ENCODE measurements at regions not wholly inside any gene's neighbourhood (a gene's known extent, or its start where the extent isn't known, plus 50 kb on each side); places are given as distances from the start of the nearest gene placed in this dataset.
"Not testable (repeated sequence)": the region's sequence is repeated elsewhere in the genome, so short reads cannot be mapped to it uniquely, and the experiment has no call there.

DNA sequence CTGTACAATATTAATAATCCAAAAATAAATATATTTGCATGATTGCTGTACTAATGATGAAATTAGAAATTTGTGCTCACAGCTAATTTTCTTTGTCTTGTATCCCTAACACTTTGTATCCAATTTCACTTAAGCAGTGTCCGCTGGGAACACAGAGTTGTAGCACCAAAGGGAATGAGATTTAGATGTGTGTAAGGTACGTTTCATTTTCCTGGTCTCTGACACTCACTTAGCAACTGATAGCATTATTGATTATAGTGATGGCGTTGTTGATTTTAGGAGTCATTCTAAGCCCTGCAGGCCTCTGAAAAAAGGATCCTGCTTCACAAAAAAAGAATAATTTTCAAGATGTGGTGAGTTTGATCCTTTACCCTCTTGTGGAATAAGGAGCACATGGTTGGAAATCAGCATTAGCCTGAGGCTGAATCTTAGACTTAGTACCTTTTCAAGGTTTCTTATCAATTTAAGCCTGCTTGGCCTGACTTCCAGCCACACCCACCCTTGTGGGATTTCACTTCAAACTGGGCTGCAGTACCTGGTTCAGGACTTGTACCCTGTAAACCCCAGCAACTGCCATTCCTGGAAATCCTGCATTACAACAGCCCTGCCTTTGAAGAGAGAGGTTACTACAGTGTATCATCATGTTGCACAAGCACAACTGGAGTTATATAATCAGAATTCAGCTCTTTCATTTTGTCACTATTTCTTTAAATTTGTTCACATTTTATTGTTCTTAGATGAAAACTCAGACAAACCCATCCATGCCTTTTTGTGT lies 116.2 kb downstream of the RND3 start:
- in situ Hi-C loops (cut with HindIII; ENCODE audit: low sequenced_read_pairs) = no loop called here

DNA sequence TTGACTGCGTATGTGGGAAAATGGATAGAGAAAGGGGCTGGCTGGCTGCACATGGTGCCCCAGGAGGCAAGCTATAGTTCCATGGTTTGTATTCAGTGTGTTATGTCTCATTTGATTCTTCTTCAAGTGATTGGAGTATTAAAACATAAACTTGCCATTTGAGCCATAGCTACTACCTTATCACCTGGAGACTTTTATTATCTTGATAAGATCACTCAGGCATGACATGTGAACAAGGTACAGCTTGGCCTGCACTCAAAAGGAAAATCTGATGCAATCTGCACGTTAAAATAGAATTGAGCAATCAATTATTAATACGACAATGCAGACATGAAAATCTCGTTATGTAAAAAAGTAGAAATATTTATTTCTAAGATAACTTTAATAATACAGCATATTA lies 116.9 kb downstream of the RND3 start:
- in situ Hi-C loops (cut with HindIII; ENCODE audit: low sequenced_read_pairs) = no loop called here

DNA sequence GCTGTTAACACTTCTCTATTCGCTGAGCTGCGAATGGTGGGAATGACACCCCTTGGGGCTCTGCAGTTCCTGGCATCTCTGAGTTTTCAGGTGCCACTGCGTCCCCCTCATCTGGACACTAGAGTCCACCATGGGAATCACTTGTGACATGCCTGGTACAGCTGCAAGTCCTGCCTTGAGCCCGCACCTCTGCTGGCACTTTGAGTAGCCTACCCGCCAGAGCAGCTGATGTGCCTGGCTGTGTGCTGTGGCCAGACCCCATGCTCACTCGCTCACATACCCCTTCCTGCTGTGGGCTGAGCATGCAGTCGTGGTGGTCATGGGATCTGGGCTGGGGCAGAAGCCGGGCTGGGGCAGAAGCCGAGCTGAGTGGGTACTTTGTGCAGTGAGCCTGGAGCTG lies 117.6 kb downstream of the RND3 start:
- in situ Hi-C loops (cut with HindIII; ENCODE audit: low sequenced_read_pairs) = no loop called here

DNA sequence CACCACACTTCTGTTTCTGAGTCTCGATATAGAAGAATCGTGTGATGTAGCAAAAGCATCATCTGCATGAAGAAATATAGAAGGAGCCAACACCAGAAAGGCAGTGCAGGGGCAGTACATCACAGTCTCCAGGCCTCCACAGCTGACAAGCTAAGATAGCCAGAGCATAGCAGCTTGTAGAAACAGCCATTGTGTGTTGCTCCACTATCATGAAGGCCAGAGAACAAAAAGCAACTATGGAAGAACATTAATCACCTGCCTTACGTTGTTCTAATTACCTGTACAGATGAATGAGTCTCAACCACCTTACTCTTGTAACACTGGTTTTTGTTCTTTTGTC lies 129.0 kb downstream of the RND3 start:
- in situ Hi-C loops (cut with HindIII; ENCODE audit: low sequenced_read_pairs) = no loop called here

DNA sequence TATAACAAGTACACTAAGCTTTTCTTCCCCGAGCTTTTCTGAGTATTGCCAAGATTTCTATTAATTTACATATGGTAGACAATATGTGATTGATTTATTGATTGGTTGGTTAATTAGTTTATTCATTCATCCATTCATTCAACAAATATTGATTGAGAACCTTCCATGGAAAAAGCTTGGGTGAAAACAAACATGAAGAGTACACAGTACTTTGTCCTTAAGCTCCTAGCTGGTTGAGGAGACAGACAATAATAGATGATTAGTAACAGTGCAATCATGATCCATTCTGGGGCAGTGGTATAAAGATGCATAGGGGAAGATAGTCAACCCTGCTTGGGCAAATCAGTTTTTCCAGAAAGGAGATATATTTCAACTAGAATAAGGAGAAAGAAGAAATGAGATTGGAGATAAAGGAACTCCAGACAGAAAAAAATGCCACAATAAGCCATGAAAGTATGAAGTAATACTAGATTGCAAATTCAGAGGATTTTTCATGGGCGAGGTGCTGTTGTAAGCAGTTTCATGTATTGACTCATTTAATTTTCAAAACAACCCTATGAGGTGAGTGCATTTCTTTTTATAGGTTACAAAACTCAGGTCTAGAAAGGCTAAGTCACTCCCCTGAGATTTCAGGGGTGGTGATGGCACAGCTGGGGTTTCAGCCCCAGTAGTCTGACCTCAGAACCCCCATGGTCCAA lies 129.5 kb downstream of the RND3 start:
- in situ Hi-C loops (cut with HindIII; ENCODE audit: low sequenced_read_pairs) = no loop called here

DNA sequence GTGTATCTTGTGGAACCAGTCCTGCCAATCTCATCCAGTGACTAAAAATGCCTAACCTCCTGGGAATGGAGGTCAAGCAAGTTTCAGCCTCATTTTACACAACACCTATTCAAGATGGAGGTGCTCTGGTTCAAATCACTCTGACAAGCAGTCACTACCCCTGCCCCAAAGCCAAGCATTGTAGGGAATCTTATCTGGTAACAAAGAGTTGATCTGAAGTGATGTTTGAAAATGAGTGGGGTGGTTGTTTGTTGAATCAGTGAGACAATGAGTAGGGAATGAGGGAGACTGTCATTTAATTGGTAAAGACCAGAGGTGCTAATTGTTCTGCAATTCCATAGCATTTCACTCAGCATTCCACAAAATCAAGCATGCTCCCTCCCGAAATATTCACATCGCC lies 132.0 kb downstream of the RND3 start:
- in situ Hi-C loops (cut with HindIII; ENCODE audit: low sequenced_read_pairs) = no loop called here

DNA sequence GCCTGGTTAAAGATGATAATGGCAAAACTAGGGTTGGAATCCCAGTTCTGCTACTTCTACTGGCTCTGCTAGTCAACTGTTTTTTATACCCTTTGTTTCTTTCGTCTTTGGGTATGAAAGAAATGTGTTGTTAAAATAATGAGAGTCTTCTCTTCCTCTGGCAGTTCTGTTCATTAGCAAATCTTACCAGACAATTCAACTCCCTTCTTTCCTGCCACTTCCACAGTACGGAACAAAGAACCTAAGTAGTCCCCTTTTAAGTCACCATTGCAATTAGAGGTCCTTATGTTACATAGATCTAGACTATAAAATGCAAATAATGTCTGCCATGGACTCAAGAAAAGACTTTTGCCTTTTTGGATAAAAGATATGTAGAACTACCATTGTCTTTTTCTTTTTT lies 134.1 kb downstream of the RND3 start:
- in situ Hi-C loops (cut with HindIII; ENCODE audit: low sequenced_read_pairs) = no loop called here

DNA sequence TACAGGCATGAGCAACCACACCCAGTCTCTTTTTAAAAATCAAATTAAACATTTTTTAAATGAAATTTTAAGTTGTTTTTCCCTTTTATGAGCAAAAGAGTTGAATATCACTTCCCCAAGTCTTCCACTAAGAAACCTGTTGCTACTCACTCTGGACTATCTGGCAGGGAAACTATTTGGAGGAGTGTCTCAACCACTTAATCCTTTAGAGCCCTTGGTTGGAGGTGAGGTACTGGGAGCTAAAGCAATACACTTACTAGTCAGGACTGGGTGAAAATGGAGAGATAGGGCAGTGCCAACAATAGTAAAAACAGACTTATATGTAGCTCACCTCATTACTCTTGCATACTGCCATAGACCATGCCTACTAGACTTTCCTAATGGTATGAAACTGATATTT lies 135.5 kb downstream of the RND3 start:
- in situ Hi-C loops (cut with HindIII; ENCODE audit: low sequenced_read_pairs) = no loop called here

DNA sequence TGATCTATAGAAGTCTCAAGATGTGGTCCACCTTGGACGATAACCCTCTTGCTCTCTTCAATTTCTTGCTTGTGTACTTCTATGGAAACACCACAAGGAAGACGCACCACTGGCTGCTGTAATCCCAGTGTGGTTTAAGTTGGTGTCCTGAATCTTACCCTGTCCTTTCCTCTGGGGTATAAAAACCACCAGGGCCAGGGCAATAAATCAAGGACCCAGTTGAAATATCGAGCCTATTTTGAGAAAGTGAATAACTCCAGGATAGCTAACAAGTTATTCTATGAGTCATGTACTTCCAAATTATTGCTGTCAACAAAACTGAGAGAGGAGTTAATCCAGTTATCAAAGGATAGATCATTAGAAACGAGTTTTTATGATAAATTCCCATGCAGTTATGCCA lies 137.0 kb downstream of the RND3 start:
- in situ Hi-C loops (cut with HindIII; ENCODE audit: low sequenced_read_pairs) = no loop called here

DNA sequence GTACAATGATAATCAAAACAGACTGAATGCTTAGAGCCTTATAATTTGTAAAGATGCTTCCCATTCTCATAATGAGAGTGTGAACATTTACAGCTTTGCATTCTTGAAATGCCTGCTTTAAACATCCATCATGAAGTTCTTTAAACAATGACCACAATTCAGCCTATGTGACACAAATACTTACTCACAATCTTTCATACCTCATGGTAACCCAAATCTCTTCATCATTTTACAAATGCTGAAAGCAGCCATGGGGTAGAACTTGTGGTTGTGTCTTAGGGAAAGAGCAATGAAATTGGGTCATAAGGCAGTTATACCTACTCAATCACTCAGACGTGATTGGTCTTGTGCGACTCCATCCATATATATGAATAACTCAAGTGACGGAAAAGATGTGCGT lies 140.7 kb downstream of the RND3 start:
- in situ Hi-C loops (cut with HindIII; ENCODE audit: low sequenced_read_pairs) = no loop called here

DNA sequence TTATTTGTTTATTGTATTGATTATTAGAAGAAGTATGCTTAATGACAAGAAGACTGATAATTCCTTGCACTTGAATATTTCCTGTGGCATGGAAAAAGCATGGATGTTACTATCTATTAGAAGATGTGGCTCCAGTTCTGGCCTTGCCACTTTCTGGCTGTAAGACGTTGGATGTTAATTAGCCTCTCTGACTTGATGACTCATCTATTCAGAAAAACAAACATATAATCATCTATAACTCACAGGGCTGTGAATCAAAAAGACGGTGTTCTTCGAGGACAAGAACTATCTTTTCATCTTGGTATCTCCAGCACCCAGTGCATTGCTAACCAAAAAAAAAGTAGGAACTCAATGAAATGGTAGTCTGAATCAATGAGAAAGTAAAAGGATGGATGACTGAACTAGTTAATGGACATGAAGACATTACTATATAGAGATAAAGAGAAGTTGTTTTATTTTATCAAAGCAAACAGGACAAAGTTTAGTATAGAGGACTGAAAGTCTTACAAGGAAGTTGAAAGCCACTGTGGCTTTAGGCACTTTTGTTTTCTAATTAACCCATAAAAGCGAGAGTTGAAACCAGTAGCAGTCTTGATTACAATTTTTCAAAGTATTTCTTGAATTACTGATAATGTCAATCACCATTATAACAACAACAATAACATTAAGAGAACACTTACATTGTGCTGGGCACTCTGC lies 145.3 kb downstream of the RND3 start:
- in situ Hi-C loops (cut with HindIII; ENCODE audit: low sequenced_read_pairs) = no loop called here

DNA sequence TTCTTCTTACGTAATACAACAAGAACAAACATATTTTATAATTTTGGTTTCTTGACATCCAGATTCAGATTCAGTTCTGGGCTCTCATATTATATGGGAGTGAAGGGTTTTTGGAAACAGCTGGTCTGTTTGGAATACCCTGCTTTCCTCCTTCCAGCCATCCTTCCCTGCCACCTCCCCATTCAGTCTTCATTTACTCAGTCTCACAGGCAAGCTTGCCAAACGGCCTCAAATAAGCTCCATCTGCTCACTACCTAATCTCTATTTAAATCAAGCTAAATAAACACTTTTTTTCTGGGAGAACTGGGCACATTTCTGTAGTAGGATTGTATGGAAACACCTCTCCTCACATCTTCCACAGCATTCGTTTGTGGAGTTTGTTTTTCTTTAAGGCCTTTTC lies 147.5 kb downstream of the RND3 start:
- in situ Hi-C loops (cut with HindIII; ENCODE audit: low sequenced_read_pairs) = no loop called here

DNA sequence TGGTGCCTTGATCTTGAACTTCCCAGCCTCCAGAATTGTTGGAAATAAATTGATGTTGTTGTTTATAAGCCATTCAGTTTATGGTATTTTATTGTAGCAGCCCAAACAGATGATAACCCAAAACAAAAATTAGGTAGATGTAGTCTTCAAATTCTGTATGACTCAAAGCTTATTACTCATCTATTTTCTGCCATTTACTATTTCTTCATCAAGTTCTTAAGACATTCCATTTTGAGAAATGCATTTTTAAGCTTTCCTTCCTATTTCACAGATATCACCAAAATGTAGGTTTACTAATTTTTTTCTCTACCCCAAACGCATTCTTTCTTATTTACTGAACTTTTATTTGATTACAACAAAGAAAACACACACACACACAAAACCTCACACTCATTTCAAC lies 148.2 kb downstream of the RND3 start:
- in situ Hi-C loops (cut with HindIII; ENCODE audit: low sequenced_read_pairs) = no loop called here

DNA sequence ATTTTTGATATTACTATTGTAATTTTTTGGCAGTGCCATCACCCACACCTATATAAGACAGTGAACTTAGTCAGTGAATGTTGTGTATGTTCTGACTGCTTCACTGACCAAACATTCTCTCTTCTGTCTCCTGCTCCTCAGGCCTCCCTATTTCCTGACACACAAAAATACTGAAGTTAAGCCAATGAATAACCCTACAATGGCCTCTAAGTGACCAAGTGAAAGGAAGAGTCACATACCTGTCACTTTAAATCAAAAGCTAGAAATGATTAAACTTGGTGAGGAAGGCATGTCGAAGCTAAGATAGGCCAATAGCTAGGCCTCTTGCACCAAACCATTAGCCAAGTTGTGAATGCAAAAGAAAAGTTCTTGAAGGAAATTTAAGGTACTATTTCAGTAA lies 151.9 kb downstream of the RND3 start:
- in situ Hi-C loops (cut with HindIII; ENCODE audit: low sequenced_read_pairs) = no loop called here

DNA sequence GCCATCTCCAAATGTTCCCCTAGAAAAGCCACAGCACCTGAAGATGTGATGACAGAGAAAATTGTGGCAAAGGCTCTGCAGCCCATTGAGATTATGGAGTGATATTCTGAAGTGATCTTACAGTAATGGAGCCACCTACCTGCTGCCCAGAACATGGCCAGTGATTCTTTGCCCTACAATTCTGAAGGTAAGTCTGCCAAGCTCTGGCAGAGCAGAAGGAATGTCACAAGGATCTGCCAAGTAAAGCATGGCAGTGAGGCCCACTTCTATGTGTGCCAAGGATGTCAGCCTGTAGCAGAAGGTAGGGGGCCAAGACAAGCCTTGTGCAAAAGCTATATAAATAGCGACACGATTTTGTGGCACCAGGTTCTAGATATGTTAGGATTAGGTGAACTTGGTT lies 155.1 kb downstream of the RND3 start:
- in situ Hi-C loops (cut with HindIII; ENCODE audit: low sequenced_read_pairs) = no loop called here

DNA sequence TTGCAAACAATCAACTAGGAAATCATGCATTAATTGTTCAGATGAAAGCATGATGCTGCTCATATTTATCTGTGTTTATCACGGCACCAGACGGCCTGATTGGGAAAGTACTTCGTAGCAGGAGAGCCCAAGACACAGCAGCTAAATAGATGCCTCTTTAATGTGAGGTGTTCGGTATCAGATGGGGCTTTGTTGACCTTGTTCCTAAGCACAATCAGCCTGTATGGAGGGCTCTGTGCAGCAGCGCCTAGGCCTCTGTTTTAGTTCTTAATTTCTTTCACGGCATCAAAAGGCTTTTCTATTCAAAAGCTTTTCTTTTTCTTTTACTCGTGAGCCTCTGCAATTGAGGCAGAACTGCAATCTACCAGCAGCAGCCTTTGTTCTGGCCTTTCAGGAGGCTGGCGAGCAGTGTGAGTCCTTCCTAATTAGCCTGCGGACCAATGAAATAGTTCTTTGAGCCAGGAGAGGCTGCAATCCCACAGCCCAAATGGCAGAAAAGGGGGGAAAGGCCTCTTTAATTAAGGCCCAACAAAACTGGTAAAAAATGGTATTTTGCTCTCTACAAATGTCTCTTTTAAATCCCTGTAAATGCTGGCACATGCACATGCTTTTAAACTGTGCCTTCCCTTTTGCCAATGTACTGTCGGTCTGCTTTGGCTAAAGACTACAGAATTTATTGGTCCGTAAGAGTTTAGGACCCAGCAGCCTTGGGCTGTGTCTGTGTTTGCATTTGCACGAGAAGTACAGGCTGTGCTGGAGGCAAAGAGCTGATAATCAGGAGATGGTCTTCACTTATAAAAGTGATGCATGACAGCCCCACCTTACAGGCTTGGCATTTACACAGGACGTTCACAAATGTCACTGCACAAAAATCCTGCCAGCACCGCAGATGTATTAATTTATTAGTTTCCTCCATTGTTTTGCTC lies 159.6 kb downstream of the RND3 start:
- in situ Hi-C loops (cut with HindIII; ENCODE audit: low sequenced_read_pairs) = no loop called here

DNA sequence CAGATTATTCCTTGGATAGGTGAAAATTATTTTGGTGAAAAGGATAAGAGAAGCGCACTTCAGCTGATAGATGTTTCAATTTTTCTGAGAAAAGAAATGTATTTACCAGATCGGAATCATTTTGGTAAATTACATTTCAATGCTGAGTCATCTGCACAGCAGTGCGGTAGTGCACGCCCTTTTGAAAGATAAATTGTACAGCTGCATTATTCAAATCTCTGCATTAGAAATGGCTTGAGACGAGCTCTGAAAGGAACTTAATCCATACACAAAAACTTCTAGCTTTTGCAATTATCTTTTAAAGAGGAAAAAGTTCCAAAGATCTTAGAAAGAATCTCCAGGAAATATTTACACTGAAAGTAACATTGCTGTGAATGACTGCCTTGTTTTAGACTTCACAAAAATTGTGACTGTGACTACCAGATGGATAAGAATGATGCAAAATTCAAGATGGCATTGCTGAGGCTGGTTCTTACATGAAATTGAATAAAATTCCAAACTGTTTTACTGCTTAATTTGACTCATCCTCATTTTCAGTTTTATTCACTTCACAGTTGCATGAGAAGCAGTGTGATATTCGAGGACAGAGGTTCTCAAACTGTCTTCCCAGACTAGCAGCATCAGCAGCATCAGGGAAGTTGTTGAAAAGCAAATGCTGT lies 161.7 kb downstream of the RND3 start:
- in situ Hi-C loops (cut with HindIII; ENCODE audit: low sequenced_read_pairs) = no loop called here

DNA sequence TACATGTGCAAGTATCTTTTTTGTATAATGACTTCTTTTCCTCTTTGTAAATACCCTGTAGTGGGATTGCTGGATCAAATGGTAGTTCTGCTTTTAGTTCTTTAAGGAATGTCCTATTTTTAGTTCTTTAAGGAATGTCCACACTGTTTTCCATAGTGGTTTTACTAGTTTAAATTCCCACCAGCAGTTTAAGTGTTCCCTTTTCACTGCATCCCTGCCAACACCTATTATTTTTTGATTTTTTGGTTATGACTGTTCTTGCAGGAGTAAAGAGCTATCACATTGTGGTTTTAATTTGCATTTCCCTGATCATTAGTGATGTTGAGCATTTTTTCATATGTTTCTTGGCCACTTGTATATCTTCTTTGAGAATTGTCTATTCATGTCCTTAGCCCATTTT lies 164.4 kb downstream of the RND3 start:
- in situ Hi-C loops (cut with HindIII; ENCODE audit: low sequenced_read_pairs) = not testable (repeated sequence)

DNA sequence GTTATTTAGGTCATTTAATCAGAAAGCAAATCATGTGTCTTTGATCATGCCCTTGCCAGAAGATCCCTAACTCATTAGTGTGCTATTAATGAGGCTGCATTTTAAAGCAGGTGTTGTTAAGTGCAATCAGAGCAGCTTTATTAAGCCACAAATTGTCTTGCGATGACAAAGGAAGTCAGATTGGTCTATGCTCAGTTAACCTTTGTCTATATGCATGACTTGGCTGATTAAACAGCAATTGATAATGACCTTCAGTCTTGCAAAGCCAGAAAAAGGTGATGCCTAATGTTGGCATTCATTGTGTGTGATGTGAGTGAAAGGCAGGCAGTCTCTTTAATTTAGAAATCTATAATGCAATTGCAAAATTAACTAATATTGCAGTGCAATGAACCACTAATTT lies 166.9 kb downstream of the RND3 start:
- in situ Hi-C loops (cut with HindIII; ENCODE audit: low sequenced_read_pairs) = no loop called here

DNA sequence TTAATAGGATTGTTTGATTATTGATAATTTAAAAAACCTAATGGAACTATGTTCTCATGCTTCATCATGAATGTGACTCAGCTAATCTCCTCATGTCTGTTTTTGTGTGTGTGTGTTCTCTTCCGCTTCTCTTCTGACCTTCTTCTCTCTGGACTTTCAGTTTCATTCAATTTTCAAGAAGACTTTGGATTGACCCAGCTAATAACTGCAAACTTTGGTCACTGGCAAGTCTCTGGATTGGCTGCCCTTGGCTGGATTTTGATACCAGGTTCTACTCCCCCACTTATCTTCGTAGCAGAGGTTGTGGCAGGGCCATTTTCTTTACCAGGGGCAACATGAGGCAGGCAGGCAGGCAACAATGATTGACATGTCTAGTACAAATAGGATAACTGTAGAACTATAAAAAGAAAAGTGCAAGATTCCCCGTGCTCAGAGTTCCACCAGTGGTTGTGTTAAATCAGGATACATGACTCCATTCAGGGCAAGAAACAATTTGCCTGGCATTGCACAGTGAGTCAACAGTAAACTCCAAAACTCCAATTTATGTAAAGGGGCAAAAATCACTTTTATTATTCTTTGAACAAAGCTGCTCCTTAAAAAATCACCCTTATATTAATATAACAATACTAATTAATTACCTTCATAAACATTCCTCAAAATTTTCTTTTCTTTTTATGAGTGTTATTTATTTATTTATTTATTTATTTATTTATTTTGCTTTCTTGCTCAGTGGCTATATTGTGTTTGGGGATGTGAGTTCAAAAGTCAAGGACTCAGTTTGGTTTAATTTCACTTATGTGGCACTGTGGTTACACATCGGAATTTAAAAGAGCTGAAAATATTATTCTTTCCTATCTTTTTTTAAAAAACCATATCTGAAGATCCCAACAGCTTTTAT lies 167.6 kb downstream of the RND3 start:
- in situ Hi-C loops (cut with HindIII; ENCODE audit: low sequenced_read_pairs) = no loop called here
